Testis (tissue), 2 donors: ENCODE measurements at regions not wholly inside any gene's neighbourhood (a gene's known extent, or its start where the extent isn't known, plus 50 kb on each side); places are given as distances from the start of the nearest gene placed in this dataset.

ENCODE experiments used
- CTCF ChIP-seq, 3 experiments: fragments of 450-650 bp in 2 of 3; fragments of 200-600 bp in 1 of 3; sonication (generic) in 1 of 3; IDR thresholded peaks; one replicate each; pipeline ENCODE4 v1.5.1; 2016 to 2019; ENCODE audit warnings: antibody characterized with exemption in 3 of 3, mild to moderate bottlenecking in 2 of 3, moderate library complexity in 1 of 3
- POLR2A ChIP-seq: fragments of 450-650 bp; IDR thresholded peaks from one replicate; pipeline ENCODE4 v1.6.1; 2017; ENCODE audit warnings: antibody characterized with exemption, mild to moderate bottlenecking, moderate library complexity

- TF ChIP-seq POLR2A (no peak), CTCF (IDR thresholded peaks at IDR 0.05) (no peak)
Observed at GRCh38 chr5:91950328-91950727, 567.2 kb upstream of the ARRDC3 start.
